Liver (tissue), 8 donors: ENCODE measurements at regions not wholly inside any gene's neighbourhood (a gene's known extent, or its start where the extent isn't known, plus 50 kb on each side); places are given as distances from the start of the nearest gene placed in this dataset.
"Not testable (repeated sequence)": the region's sequence is repeated elsewhere in the genome, so short reads cannot be mapped to it uniquely, and the experiment has no call there.

Source experiments
- DNase-seq: peaks from one replicate; pipeline ENCODE4 v3.0.0-alpha.2; 2017; ENCODE audit warnings: low spot score
- H3K27ac ChIP-seq, 2 donors: one replicate each; pipeline ENCODE4 v1.7.0; 2013; ENCODE audit warnings: inconsistent platforms in 2 of 2, low read length in 2 of 2, control low read depth in 1 of 2, low read depth in 1 of 2, mild to moderate bottlenecking in 1 of 2
- H3K27me3 ChIP-seq, 4 donors: one replicate each; pipeline versions ENCODE4 v1.6.1 to v1.7.0; 2013; ENCODE audit warnings: low read length in 3 of 4, inconsistent platforms in 1 of 4, mild to moderate bottlenecking in 1 of 4, moderate library complexity in 1 of 4; ENCODE audit not compliant: control insufficient read depth in 4 of 4, insufficient read depth in 4 of 4
- H3K36me3 ChIP-seq, 4 donors: one replicate each; pipeline versions ENCODE4 v1.6.1 to v1.7.0; 2013; ENCODE audit warnings: low read length in 3 of 4, mild to moderate bottlenecking in 3 of 4, low read depth in 1 of 4, moderate library complexity in 1 of 4; ENCODE audit not compliant: control insufficient read depth in 4 of 4, insufficient read depth in 3 of 4
- H3K4me1 ChIP-seq, 4 donors: one replicate each; pipeline versions ENCODE4 v1.6.1 to v1.7.0; 2013; ENCODE audit warnings: low read length in 3 of 4, mild to moderate bottlenecking in 3 of 4, moderate library complexity in 1 of 4; ENCODE audit not compliant: control insufficient read depth in 4 of 4, insufficient read depth in 4 of 4
- H3K4me3 ChIP-seq, 3 donors: one replicate each; pipeline versions ENCODE4 v1.6.1 to v1.7.0; 2013; ENCODE audit warnings: low read length in 3 of 3, control low read depth in 1 of 3, low read depth in 1 of 3, mild to moderate bottlenecking in 1 of 3
- H3K9ac ChIP-seq, 2 donors: one replicate each; pipeline ENCODE4 v1.7.0; 2013; ENCODE audit warnings: low read length in 2 of 2, mild to moderate bottlenecking in 2 of 2, moderate library complexity in 2 of 2, control low read depth in 1 of 2, low read depth in 1 of 2
- H3K9me3 ChIP-seq, 4 donors: one replicate each; pipeline versions ENCODE4 v1.6.1 to v1.7.0; 2013; ENCODE audit warnings: low read length in 3 of 4; ENCODE audit not compliant: control insufficient read depth in 4 of 4
- JUND ChIP-seq, 2 donors: IDR thresholded peaks; 2 replicates each; pipeline ENCODE4 v1.6.1; 2016; ENCODE audit warnings: antibody characterized with exemption in 2 of 2
- RAD21 ChIP-seq, 2 donors: IDR thresholded peaks; 2 replicates each; pipeline ENCODE4 v1.6.1; 2016; ENCODE audit warnings: antibody characterized with exemption in 2 of 2, mild to moderate bottlenecking in 2 of 2
- SP1 ChIP-seq: IDR thresholded peaks from 2 replicates; pipeline ENCODE4 v1.6.1; 2018; ENCODE audit warnings: antibody characterized with exemption, mild to moderate bottlenecking
- YY1 ChIP-seq: IDR thresholded peaks from 2 replicates; pipeline ENCODE4 v1.6.1; 2016; ENCODE audit warnings: antibody characterized with exemption, mild to moderate bottlenecking
- WGBS: extraction: QIAGEN DNeasy Blood & Tissue Kit; methylation state at CpG from one replicate; pipeline ENCODE4 v1.1.7; 2013; 5-methylcytosine and 5-hydroxymethylcytosine counted together
- TF ChIP-seq, protein P1 (sequence below): IDR thresholded peaks from 2 replicates; pipeline ENCODE4 v1.6.1; 2016; ENCODE audit warnings: antibody characterized with exemption
- TF ChIP-seq, protein P2 (sequence below): IDR thresholded peaks from 2 replicates; pipeline ENCODE4 v1.6.1; 2016; ENCODE audit warnings: antibody characterized with exemption
- TF ChIP-seq, protein P3 (sequence below): IDR thresholded peaks from 2 replicates; pipeline ENCODE4 v1.6.1; 2016; ENCODE audit warnings: antibody characterized with exemption, mild to moderate bottlenecking
- TF ChIP-seq, protein P4 (sequence below): fragments of 150-350 bp; IDR thresholded peaks from 2 replicates; pipeline ENCODE4 v1.5.1; 2017; ENCODE audit warnings: improper control_type of control experiment, low read depth, low read length; ENCODE audit not compliant: missing input control
- donor health status: healthy.
- donor health status: healthy.
- donor health status: healthy.
- donor health status: healthy.
- donor health status: healthy.

DNA sequence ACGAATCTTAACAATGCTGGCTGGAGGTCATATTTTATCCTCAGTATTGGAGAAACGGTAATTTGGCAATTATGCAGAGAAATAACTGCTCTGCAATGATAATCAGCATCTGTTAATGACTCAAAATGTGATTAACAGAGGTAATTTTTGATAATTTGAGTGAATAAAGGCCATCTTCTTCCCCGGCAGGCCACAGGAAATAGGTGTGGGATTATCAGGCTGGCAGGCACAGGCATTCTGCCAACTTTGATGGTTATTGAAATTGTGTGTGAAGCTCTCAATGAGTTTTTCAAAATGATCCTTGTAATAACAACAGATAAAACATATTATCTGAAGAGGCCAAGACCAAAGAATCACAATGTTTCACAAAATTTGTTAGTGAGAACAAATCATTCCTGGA, 309.0 kb downstream of the PTGER3 start:
- WGBS = 38% methylated on average over 3 of the region's 3 CpGs
- H3K27me3 ChIP-seq = no peaks in the 10 kb centered on the region
- no peak overlapping the region for H3K4me3 ChIP-seq
- H3K27ac ChIP-seq = no peak overlapping the region
- no peaks in the 10 kb centered on the region for H3K36me3 ChIP-seq
- no peak for DNase-seq
- no peak overlapping the region for H3K9ac ChIP-seq
- TF ChIP-seq, protein P1, sequence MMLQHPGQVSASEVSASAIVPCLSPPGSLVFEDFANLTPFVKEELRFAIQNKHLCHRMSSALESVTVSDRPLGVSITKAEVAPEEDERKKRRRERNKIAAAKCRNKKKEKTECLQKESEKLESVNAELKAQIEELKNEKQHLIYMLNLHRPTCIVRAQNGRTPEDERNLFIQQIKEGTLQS = no peak
- TF ChIP-seq RAD21 (IDR thresholded peaks at IDR 0.05) = no peak
- no peaks in the 10 kb centered on the region for H3K4me1 ChIP-seq
- peaks cover 0 to 2% (median 0%) of the 10 kb centered on the region in 4 donors for H3K9me3 ChIP-seq

DNA sequence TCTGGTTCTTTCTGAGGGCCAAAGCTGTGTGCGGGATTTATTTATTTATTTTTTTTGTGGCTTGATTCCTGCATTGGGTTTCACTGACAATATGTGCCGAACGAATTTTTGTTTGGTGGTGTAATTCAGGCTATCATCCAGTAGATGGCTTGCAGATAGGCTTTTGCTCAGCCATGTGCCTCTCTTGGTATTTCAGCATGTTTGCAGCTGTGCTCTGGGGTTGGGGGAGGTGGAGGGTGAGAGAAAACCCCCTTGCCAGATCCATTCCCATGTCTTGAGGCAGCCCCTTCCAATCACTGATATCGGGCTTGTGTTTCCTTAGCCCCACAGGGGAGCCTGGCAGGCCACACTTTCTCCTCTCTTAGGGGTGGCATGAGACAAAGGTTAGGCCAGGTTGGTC, 302.4 kb downstream of the PTGER3 start:
- no peak for DNase-seq
- H3K27me3 ChIP-seq = no peaks in the 10 kb centered on the region
- H3K36me3 ChIP-seq = no peaks in the 10 kb centered on the region
- 50% methylated on average over 4 of the region's 4 CpGs for WGBS
- H3K4me3 ChIP-seq = no peak overlapping the region
- TF ChIP-seq, protein P2, sequence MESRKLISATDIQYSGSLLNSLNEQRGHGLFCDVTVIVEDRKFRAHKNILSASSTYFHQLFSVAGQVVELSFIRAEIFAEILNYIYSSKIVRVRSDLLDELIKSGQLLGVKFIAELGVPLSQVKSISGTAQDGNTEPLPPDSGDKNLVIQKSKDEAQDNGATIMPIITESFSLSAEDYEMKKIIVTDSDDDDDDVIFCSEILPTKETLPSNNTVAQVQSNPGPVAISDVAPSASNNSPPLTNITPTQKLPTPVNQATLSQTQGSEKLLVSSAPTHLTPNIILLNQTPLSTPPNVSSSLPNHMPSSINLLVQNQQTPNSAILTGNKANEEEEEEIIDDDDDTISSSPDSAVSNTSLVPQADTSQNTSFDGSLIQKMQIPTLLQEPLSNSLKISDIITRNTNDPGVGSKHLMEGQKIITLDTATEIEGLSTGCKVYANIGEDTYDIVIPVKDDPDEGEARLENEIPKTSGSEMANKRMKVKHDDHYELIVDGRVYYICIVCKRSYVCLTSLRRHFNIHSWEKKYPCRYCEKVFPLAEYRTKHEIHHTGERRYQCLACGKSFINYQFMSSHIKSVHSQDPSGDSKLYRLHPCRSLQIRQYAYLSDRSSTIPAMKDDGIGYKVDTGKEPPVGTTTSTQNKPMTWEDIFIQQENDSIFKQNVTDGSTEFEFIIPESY = no peak
- peak in 1 of 2 donors; percentile 36 for TF ChIP-seq RAD21 (IDR thresholded peaks at IDR 0.05)
- TF ChIP-seq, protein P3, sequence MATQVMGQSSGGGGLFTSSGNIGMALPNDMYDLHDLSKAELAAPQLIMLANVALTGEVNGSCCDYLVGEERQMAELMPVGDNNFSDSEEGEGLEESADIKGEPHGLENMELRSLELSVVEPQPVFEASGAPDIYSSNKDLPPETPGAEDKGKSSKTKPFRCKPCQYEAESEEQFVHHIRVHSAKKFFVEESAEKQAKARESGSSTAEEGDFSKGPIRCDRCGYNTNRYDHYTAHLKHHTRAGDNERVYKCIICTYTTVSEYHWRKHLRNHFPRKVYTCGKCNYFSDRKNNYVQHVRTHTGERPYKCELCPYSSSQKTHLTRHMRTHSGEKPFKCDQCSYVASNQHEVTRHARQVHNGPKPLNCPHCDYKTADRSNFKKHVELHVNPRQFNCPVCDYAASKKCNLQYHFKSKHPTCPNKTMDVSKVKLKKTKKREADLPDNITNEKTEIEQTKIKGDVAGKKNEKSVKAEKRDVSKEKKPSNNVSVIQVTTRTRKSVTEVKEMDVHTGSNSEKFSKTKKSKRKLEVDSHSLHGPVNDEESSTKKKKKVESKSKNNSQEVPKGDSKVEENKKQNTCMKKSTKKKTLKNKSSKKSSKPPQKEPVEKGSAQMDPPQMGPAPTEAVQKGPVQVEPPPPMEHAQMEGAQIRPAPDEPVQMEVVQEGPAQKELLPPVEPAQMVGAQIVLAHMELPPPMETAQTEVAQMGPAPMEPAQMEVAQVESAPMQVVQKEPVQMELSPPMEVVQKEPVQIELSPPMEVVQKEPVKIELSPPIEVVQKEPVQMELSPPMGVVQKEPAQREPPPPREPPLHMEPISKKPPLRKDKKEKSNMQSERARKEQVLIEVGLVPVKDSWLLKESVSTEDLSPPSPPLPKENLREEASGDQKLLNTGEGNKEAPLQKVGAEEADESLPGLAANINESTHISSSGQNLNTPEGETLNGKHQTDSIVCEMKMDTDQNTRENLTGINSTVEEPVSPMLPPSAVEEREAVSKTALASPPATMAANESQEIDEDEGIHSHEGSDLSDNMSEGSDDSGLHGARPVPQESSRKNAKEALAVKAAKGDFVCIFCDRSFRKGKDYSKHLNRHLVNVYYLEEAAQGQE = no peak
- no peak for TF ChIP-seq YY1
- no peak for TF ChIP-seq JUND (IDR thresholded peaks at IDR 0.05)
- TF ChIP-seq SP1 = no peak
- TF ChIP-seq, protein P4, sequence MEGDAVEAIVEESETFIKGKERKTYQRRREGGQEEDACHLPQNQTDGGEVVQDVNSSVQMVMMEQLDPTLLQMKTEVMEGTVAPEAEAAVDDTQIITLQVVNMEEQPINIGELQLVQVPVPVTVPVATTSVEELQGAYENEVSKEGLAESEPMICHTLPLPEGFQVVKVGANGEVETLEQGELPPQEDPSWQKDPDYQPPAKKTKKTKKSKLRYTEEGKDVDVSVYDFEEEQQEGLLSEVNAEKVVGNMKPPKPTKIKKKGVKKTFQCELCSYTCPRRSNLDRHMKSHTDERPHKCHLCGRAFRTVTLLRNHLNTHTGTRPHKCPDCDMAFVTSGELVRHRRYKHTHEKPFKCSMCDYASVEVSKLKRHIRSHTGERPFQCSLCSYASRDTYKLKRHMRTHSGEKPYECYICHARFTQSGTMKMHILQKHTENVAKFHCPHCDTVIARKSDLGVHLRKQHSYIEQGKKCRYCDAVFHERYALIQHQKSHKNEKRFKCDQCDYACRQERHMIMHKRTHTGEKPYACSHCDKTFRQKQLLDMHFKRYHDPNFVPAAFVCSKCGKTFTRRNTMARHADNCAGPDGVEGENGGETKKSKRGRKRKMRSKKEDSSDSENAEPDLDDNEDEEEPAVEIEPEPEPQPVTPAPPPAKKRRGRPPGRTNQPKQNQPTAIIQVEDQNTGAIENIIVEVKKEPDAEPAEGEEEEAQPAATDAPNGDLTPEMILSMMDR = peak; percentile 22
- H3K4me1 ChIP-seq = no peaks in the 10 kb centered on the region
- peaks cover 0 to 6% (median 1%) of the 10 kb centered on the region in 4 donors for H3K9me3 ChIP-seq
- H3K27ac ChIP-seq = no peak overlapping the region
- H3K9ac ChIP-seq = no peak overlapping the region

DNA sequence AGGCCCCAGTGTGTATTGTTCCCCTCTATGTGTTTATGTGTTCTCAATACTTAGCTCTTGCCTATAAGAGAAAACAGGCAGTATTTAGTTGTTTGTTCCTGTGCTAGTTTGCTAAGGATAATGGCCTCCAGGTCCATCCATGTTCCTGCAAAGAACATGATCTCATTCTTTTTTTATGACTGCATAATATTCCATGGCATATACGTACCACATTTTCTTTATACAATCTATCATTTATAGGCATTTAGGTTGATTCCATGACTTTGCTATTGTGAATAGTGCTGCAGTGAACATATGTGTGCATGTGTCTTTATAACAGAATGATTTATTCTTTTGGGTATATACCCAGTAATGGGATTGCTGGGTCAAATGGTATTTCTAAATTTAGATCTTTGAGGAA, 301.6 kb downstream of the PTGER3 start:
- H3K4me3 ChIP-seq, DNase-seq, H3K4me1 ChIP-seq, H3K36me3 ChIP-seq, H3K27ac ChIP-seq, H3K27me3 ChIP-seq, H3K9me3 ChIP-seq, H3K9ac ChIP-seq: not testable (repeated sequence)
- WGBS = 90% methylated on average over 1 of the region's 1 CpG

DNA sequence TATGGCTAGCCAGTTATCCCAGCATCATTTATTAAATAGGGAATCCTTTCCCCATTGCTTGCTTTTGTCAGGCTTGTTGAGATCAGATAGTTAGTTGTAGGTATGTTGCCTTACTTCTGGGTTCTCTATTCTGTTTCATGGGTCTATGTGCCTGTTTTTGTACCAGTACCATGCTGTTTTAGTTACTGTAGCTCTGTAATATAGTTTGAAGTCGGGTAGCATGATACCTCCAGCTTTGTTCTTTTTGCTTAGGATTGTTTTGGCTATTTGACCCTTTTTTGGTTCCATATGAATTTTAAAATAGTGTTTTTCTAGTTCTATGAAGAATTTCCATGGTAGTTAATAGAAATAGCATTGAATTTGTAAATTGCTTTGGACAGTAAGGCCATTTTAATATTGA, 300.5 kb downstream of the PTGER3 start:
- H3K9me3 ChIP-seq, H3K9ac ChIP-seq, H3K27me3 ChIP-seq, DNase-seq, H3K4me3 ChIP-seq, H3K36me3 ChIP-seq, H3K4me1 ChIP-seq, H3K27ac ChIP-seq: not testable (repeated sequence)
- 51% methylated on average over 1 of the region's 1 CpG for WGBS

DNA sequence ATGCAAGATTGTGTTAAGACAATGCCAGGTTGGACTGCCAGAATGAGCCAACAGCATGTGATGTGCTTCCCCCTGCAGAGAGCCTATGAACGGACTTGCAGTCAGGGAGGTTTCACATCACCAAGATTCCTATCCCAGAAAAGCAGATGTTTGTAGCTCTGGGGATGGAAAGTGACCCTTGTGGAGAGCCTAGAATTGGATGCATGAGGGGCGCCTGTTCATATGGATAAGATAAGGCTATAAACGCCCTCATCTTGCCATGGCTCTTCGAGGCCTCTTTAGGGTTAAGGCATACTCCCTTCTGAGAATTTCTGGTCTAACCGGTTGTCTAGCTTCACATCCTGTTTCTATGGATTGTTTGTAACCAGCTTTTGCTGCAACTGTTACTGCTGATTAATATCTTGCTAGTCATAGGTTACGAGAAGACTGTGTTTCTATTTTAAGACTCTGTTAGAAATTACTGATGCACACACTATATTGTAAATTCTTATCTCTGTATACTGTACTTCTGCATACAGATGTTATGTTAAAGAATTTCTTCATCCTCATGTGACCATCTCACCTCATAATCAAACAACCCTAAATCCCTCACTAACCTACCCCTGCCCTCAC, 295.8 kb downstream of the PTGER3 start:
- H3K27ac ChIP-seq, H3K4me3 ChIP-seq, H3K27me3 ChIP-seq, H3K9ac ChIP-seq, H3K36me3 ChIP-seq, H3K9me3 ChIP-seq, H3K4me1 ChIP-seq, DNase-seq: not testable (repeated sequence)
- 60% methylated on average over 6 of the region's 6 CpGs for WGBS
